ENCODE measurements at regions not wholly inside any gene's neighbourhood (a gene's known extent, or its start where the extent isn't known, plus 50 kb on each side); places are given as distances from the start of the nearest gene placed in this dataset.

DNA sequence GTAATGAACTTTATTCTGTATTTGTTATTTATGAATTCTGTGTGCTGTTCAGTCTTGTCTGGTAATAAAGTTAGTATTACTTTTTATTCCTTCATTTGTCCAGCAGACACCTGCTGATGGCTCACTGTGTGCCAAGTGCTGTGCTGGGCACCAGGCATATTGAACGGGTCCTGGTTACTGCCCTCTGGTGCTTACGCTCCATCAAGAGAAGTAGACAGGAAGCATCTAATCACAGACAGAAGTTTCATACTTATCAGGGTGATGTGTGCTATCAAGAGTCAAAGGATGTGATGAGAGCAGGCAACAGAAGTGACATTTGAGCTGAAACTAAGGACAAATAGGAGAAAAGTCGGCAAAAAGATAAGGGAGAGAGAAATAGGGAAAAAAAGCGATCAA is 153.1 kb downstream of the FGF1 start:
- no peak for TF ChIP-seq EZH2phosphoT487 (IDR thresholded peaks at IDR 0.05; ENCODE audit: low read depth)
- TF ChIP-seq, protein P1, sequence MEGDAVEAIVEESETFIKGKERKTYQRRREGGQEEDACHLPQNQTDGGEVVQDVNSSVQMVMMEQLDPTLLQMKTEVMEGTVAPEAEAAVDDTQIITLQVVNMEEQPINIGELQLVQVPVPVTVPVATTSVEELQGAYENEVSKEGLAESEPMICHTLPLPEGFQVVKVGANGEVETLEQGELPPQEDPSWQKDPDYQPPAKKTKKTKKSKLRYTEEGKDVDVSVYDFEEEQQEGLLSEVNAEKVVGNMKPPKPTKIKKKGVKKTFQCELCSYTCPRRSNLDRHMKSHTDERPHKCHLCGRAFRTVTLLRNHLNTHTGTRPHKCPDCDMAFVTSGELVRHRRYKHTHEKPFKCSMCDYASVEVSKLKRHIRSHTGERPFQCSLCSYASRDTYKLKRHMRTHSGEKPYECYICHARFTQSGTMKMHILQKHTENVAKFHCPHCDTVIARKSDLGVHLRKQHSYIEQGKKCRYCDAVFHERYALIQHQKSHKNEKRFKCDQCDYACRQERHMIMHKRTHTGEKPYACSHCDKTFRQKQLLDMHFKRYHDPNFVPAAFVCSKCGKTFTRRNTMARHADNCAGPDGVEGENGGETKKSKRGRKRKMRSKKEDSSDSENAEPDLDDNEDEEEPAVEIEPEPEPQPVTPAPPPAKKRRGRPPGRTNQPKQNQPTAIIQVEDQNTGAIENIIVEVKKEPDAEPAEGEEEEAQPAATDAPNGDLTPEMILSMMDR (IDR thresholded peaks at IDR 0.05; ENCODE audit: low read depth, low read length): no peak
- Histone ChIP-seq H3K36me3 (replicated peaks; ENCODE audit: low read depth, low read length) (no peaks in the 10 kb centered on the region), H4K20me1 (ENCODE audit: insufficient read depth, low read length) (no peaks in the 10 kb centered on the region), H3K27me3 (ENCODE audit: low read depth, low read length) (no peaks in the 10 kb centered on the region), H3K27ac (ENCODE audit: low read length) (no peak overlapping the region), H3K9me3 (ENCODE audit: insufficient read depth, low read length) (no peaks in the 10 kb centered on the region), H3K4me2 (ENCODE audit: low read length) (no peak overlapping the region), H3K79me2 (ENCODE audit: low read length) (no peaks in the 10 kb centered on the region), H3K4me3 (ENCODE audit: low read length) (no peak overlapping the region), H2AFZ (ENCODE audit: low read depth, low read length) (no peak overlapping the region), H3K9ac (ENCODE audit: low read length) (no peak overlapping the region), H3K4me1 (ENCODE audit: low read length) (peaks cover 10% of the 10 kb centered on the region)

DNA sequence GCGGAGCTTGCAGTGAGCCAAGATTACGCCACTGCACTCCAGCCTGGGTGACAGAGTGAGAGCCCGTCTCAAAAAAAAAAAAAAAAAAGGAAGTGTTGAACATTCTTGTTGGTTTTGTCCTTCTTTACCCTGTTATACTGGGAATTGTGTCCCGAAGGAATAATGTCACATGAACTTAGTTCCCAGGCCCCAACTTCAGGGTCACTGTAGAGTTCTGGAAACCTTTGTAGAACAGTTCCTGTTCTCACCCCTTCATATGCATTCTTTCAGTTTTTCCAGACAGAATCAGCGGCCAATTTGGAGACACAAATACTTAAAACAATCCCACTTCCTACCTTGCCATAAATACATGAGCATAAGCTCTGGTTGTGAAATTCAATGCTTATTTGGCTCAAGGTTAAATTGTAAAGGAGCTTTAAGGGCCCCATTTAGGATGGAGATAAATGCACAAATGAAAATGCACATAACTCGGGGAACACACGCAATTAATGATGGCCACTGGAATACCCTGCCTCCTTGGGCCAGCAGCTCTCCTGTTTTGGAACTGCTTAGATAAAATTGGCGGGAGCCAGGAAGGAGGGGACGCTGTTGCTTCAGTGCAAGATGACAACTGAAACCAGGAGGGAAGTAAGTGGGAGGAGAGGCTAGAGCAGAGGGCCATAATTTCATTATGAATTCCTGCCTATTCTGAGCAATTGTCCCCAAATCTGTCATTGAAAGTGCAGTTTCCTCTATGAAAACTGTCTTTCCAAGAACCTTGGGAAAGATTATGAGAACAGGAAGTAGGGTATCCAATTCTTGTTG is 153.7 kb downstream of the FGF1 start:
- Histone ChIP-seq H3K4me3 (ENCODE audit: low read length) (no peak overlapping the region), H3K9me3 (ENCODE audit: insufficient read depth, low read length) (no peaks in the 10 kb centered on the region), H3K9ac (ENCODE audit: low read length) (no peak overlapping the region), H2AFZ (ENCODE audit: low read depth, low read length) (no peak overlapping the region), H3K4me1 (ENCODE audit: low read length) (peaks cover 14% of the 10 kb centered on the region), H3K27ac (ENCODE audit: low read length) (no peak overlapping the region), H3K4me2 (ENCODE audit: low read length) (no peak overlapping the region), H3K27me3 (ENCODE audit: low read depth, low read length) (no peaks in the 10 kb centered on the region), H3K36me3 (replicated peaks; ENCODE audit: low read depth, low read length) (no peaks in the 10 kb centered on the region), H3K79me2 (ENCODE audit: low read length) (no peaks in the 10 kb centered on the region), H4K20me1 (ENCODE audit: insufficient read depth, low read length) (no peaks in the 10 kb centered on the region)
- TF ChIP-seq EZH2phosphoT487 (IDR thresholded peaks at IDR 0.05; ENCODE audit: low read depth): no peak
- TF ChIP-seq, protein P1 (IDR thresholded peaks at IDR 0.05; ENCODE audit: low read depth, low read length): no peak

DNA sequence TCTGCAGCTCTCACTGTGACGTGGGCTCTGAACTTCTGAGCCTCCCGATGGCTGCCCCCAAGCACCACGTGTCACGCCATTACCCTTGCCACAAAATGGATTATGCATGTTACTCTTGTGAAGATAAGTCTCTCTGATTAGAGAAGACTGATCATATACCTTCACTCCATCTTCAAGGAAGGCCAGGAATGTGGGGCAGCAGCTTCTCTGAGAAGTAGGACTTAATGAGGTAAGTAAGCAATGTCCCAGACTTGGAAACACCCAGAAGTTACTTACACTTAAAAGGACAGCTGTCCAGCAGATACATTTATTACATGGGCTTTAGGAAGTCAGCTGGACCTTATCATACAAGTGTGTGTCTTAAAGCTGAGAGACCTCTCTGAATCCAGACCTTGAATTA is 155.0 kb downstream of the FGF1 start:
- H3K79me2 ChIP-seq (ENCODE audit: low read length): no peaks in the 10 kb centered on the region
- no peak overlapping the region for H2AFZ ChIP-seq (ENCODE audit: low read depth, low read length)
- H3K4me3 ChIP-seq (ENCODE audit: low read length): no peak overlapping the region
- H3K36me3 ChIP-seq (replicated peaks; ENCODE audit: low read depth, low read length): no peaks in the 10 kb centered on the region
- no peak overlapping the region for H3K4me2 ChIP-seq (ENCODE audit: low read length)
- no peak overlapping the region for H3K27ac ChIP-seq (ENCODE audit: low read length)
- no peaks in the 10 kb centered on the region for H3K9me3 ChIP-seq (ENCODE audit: insufficient read depth, low read length)
- H3K4me1 ChIP-seq (ENCODE audit: low read length): peaks cover 14% of the 10 kb centered on the region
- TF ChIP-seq EZH2phosphoT487 (IDR thresholded peaks at IDR 0.05; ENCODE audit: low read depth): no peak
- TF ChIP-seq, protein P1 (IDR thresholded peaks at IDR 0.05; ENCODE audit: low read depth, low read length): no peak
- no peak overlapping the region for H3K9ac ChIP-seq (ENCODE audit: low read length)
- H3K27me3 ChIP-seq (ENCODE audit: low read depth, low read length): no peaks in the 10 kb centered on the region
- no peaks in the 10 kb centered on the region for H4K20me1 ChIP-seq (ENCODE audit: insufficient read depth, low read length)

DNA sequence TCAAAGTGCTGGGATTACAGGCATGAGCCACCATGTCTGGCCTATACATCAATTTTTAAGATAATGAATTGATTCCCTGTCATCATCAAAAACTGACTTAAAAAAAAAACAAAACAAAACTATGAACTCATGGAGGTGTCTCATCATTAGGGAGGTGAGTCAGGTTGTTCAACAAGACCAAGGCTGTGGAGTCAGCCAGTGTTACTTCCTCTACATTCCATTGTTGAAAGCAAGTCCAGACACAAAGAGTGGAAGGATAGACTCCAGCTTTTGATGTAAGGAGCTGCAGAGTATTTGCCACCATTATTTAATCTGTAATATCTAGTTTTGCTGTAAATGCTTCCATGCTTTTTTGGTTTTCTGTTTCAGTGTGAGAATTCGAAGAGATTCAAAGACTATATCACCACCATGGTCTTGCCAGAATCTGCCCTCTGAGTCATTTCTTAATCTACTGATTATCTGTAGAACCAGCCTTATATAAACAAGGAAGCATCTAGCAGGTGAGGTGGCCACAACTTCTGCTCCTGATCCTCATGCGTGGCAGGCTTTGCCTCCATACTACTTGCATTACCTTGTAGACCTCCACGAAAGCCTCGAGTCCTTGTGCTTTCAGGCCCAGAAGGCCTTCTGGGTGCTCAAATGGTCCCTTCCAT is 156.1 kb downstream of the FGF1 start:
- H3K4me2 ChIP-seq (ENCODE audit: low read length): peak overlapping the region; percentile 7; the same call in 1 of the 2 replicates
- H3K9me3 ChIP-seq (ENCODE audit: insufficient read depth, low read length): no peaks in the 10 kb centered on the region
- H3K4me3 ChIP-seq (ENCODE audit: low read length): no peak overlapping the region

More for the DNA sequence above, 156.1 kb downstream of the FGF1 start:
- H3K79me2 ChIP-seq (ENCODE audit: low read length): no peaks in the 10 kb centered on the region
- peaks cover 14% of the 10 kb centered on the region for H3K4me1 ChIP-seq (ENCODE audit: low read length)
- no peaks in the 10 kb centered on the region for H4K20me1 ChIP-seq (ENCODE audit: insufficient read depth, low read length)
- H3K27ac ChIP-seq (ENCODE audit: low read length): no peak overlapping the region
- H3K9ac ChIP-seq (ENCODE audit: low read length): no peak overlapping the region
- no peak overlapping the region for H2AFZ ChIP-seq (ENCODE audit: low read depth, low read length)
- no peak for TF ChIP-seq EZH2phosphoT487 (IDR thresholded peaks at IDR 0.05; ENCODE audit: low read depth)
- TF ChIP-seq, protein P1 (IDR thresholded peaks at IDR 0.05; ENCODE audit: low read depth, low read length): no peak
- H3K36me3 ChIP-seq (replicated peaks; ENCODE audit: low read depth, low read length): no peaks in the 10 kb centered on the region
- no peaks in the 10 kb centered on the region for H3K27me3 ChIP-seq (ENCODE audit: low read depth, low read length)
